ENCODE measurements at regions not wholly inside any gene's neighbourhood (a gene's known extent, or its start where the extent isn't known, plus 50 kb on each side); places are given as distances from the start of the nearest gene placed in this dataset.

DNA sequence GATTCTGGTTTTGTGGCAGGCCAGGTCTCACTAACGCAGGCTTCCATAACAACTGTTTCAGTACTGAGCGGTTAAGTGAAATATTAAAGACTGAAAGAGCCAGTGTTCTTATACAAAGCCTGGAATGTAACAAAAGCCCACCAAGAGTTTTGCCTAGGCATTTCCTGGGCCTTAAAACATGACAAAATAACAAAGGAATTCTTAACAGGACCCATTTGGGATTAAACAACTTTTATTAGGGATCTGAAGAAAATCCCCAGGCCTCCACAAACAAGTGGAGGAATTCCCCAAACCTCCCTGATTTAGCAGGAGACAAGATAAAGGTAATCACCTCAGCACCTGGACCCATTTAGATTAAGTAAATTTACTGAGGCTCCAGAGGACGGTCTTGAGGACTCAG lies 799.7 kb upstream of the SPRY2 start:
- ChIA-PET POLR2A (ENCODE audit: unreplicated experiment) (no interaction called here), CTCF (no interaction called here)
- H3K27me3 ChIP-seq (ENCODE audit: low read length), result no peaks in the 10 kb centered on the region
- H3K4me2 ChIP-seq (ENCODE audit: low read length), result no peak overlapping the region
- no TSS peak for BruUV-seq (replicated peaks)
- H3K27ac ChIP-seq (ENCODE audit: low read length), result no peak overlapping the region
- H3F3A ChIP-seq (ENCODE audit: low read length, unreplicated experiment), result no peaks in the 10 kb centered on the region
- H3K9me3 ChIP-seq (ENCODE audit: low read length), result no peaks in the 10 kb centered on the region
- no peak for TF ChIP-seq EZH2phosphoT487 (IDR thresholded peaks at IDR 0.05; ENCODE audit: borderline replicate concordance, low read length)
- TF ChIP-seq EZH2 (IDR thresholded peaks at IDR 0.05; ENCODE audit: low read length, unreplicated experiment), result no peak
- no peak for TF ChIP-seq CTCF (conservative IDR thresholded peaks at IDR 0.05; ENCODE audit: low read depth, low read length)
- no peak overlapping the region for H3K9ac ChIP-seq (ENCODE audit: low read length)
- H3K79me2 ChIP-seq (ENCODE audit: low read length), result no peaks in the 10 kb centered on the region
- no peak for DNase-seq
- no peak overlapping the region for H2AFZ ChIP-seq (ENCODE audit: low read length)
- no peak for ATAC-seq
- no peaks in the 10 kb centered on the region for H4K20me1 ChIP-seq (ENCODE audit: low read length)
- peaks cover 6% of the 10 kb centered on the region; the same call in 1 of the 2 replicates for H3K4me1 ChIP-seq (ENCODE audit: insufficient read depth, low read length)
- no peaks in the 10 kb centered on the region for H3K9me2 ChIP-seq (replicated peaks; ENCODE audit: low read length)
- H3K36me3 ChIP-seq (ENCODE audit: low read depth, low read length), result no peaks in the 10 kb centered on the region
- intact Hi-C loops (cut with micrococcal nuclease), result no loop called here
- no peak overlapping the region for H3K4me3 ChIP-seq (ENCODE audit: low read length)

DNA sequence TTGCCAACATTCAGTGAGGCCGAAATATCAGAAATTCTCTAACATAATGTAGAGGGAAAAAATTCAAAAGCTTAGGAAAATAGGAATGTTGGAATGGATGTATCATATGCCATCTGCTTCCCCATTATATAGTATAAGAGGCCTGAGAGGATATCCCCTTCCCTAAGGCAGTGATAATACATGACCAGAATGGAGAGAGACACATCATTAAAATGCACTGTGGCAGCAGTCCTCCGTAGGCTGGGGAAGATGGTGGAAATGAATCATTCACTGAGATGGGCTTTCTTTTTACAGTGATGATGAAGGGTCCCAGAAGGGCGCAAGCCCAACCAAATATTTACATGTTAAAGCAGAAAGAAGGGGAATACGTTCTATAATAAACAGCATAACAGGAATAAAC lies 799.1 kb upstream of the SPRY2 start:
- no peak overlapping the region for H3K4me2 ChIP-seq (ENCODE audit: low read length)
- no peak for TF ChIP-seq EZH2 (IDR thresholded peaks at IDR 0.05; ENCODE audit: low read length, unreplicated experiment)
- TF ChIP-seq CTCF (conservative IDR thresholded peaks at IDR 0.05; ENCODE audit: low read depth, low read length), result no peak
- no peak for TF ChIP-seq EZH2phosphoT487 (IDR thresholded peaks at IDR 0.05; ENCODE audit: borderline replicate concordance, low read length)
- no TSS peak for BruUV-seq (replicated peaks)
- peaks cover 6% of the 10 kb centered on the region; the same call in 1 of the 2 replicates for H3K4me1 ChIP-seq (ENCODE audit: insufficient read depth, low read length)
- intact Hi-C loops (cut with micrococcal nuclease), result no loop called here
- H4K20me1 ChIP-seq (ENCODE audit: low read length), result no peaks in the 10 kb centered on the region
- H3K27ac ChIP-seq (ENCODE audit: low read length), result no peak overlapping the region
- DNase-seq (no peak), ATAC-seq (no peak)
- H3K36me3 ChIP-seq (ENCODE audit: low read depth, low read length), result no peaks in the 10 kb centered on the region
- H3K9me2 ChIP-seq (replicated peaks; ENCODE audit: low read length), result no peaks in the 10 kb centered on the region
- H3F3A ChIP-seq (ENCODE audit: low read length, unreplicated experiment), result no peaks in the 10 kb centered on the region
- no peak overlapping the region for H2AFZ ChIP-seq (ENCODE audit: low read length)
- H3K9me3 ChIP-seq (ENCODE audit: low read length), result no peaks in the 10 kb centered on the region
- no peak overlapping the region for H3K4me3 ChIP-seq (ENCODE audit: low read length)
- ChIA-PET CTCF (no interaction called here), POLR2A (ENCODE audit: unreplicated experiment) (no interaction called here)
- no peak overlapping the region for H3K9ac ChIP-seq (ENCODE audit: low read length)
- H3K79me2 ChIP-seq (ENCODE audit: low read length), result no peaks in the 10 kb centered on the region
- no peaks in the 10 kb centered on the region for H3K27me3 ChIP-seq (ENCODE audit: low read length)

GRCh38 chr13:81138353-81138980 lies 797.5 kb upstream of the SPRY2 start:
- no peaks in the 10 kb centered on the region for H3K9me3 ChIP-seq (ENCODE audit: low read length)
- no peaks in the 10 kb centered on the region for H3K36me3 ChIP-seq (ENCODE audit: low read depth, low read length)
- ChIA-PET POLR2A (ENCODE audit: unreplicated experiment) (no interaction called here), CTCF (no interaction called here)
- no peaks in the 10 kb centered on the region for H3K27me3 ChIP-seq (ENCODE audit: low read length)
- H2AFZ ChIP-seq (ENCODE audit: low read length), result no peak overlapping the region
- ATAC-seq, result no peak
- no peak overlapping the region for H3K9ac ChIP-seq (ENCODE audit: low read length)
- intact Hi-C loops (cut with micrococcal nuclease), result no loop called here
- H3F3A ChIP-seq (ENCODE audit: low read length, unreplicated experiment), result no peaks in the 10 kb centered on the region
- BruUV-seq (replicated peaks), result no TSS peak
- DNase-seq, result no peak
- no peak overlapping the region for H3K4me2 ChIP-seq (ENCODE audit: low read length)
- no peaks in the 10 kb centered on the region for H3K79me2 ChIP-seq (ENCODE audit: low read length)
- no peak overlapping the region for H3K27ac ChIP-seq (ENCODE audit: low read length)
- H4K20me1 ChIP-seq (ENCODE audit: low read length), result no peaks in the 10 kb centered on the region
- H3K4me3 ChIP-seq (ENCODE audit: low read length), result no peak overlapping the region
- no peaks in the 10 kb centered on the region for H3K9me2 ChIP-seq (replicated peaks; ENCODE audit: low read length)
- peaks cover 6% of the 10 kb centered on the region; the same call in 1 of the 2 replicates for H3K4me1 ChIP-seq (ENCODE audit: insufficient read depth, low read length)
- no peak for TF ChIP-seq CTCF (conservative IDR thresholded peaks at IDR 0.05; ENCODE audit: low read depth, low read length)
- no peak for TF ChIP-seq EZH2phosphoT487 (IDR thresholded peaks at IDR 0.05; ENCODE audit: borderline replicate concordance, low read length)
- TF ChIP-seq EZH2 (IDR thresholded peaks at IDR 0.05; ENCODE audit: low read length, unreplicated experiment), result no peak
